PC-9 (cell line): ENCODE measurements at regions not wholly inside any gene's neighbourhood (a gene's known extent, or its start where the extent isn't known, plus 50 kb on each side); places are given as distances from the start of the nearest gene placed in this dataset.

Source experiments
- CTCF ChIP-seq: fragments of 200-600 bp; sonication (generic); conservative IDR thresholded peaks from 2 replicates; pipeline ENCODE4 v1.6.1; 2017; ENCODE audit warnings: mixed run types, antibody characterized with exemption, mild to moderate bottlenecking, moderate library complexity
- EZH2 ChIP-seq: fragments of 200-600 bp; sonication (generic); IDR thresholded peaks from 2 replicates; pipeline ENCODE4 v1.8.0; 2017; ENCODE audit warnings: antibody characterized with exemption, low read depth

- no peak for TF ChIP-seq CTCF
- no peak for TF ChIP-seq EZH2
These were observed 587.2 kb upstream of the NXPH2 start for GRCh38 chr2:139367416-139367815.
